GM06990 (cell line): ENCODE measurements at regions not wholly inside any gene's neighbourhood (a gene's known extent, or its start where the extent isn't known, plus 50 kb on each side); places are given as distances from the start of the nearest gene placed in this dataset.

ENCODE experiments used
- DNase-seq: peaks from one replicate; pipeline ENCODE4 v3.0.0-alpha.2; 2011; ENCODE audit not compliant: insufficient read length; ENCODE audit errors: extremely low read depth
- H3K27me3 ChIP-seq: replicated peaks from 2 replicates; pipeline ENCODE4 v1.6.0; 2011; ENCODE audit warnings: low read length; ENCODE audit not compliant: control insufficient read depth, insufficient read depth
- H3K36me3 ChIP-seq: 2 replicates; pipeline ENCODE4 v1.5.1; 2011; ENCODE audit warnings: low read length; ENCODE audit not compliant: control insufficient read depth, insufficient read depth
- H3K4me3 ChIP-seq: replicated peaks from 2 replicates; pipeline ENCODE4 v1.5.1; 2011; ENCODE audit warnings: low read depth, mild to moderate bottlenecking, control low read depth, low read length
- CTCF ChIP-seq: IDR thresholded peaks from 2 replicates; pipeline ENCODE4 v1.5.1; 2011; ENCODE audit warnings: low read length, control low read depth, mild to moderate bottlenecking, inconsistent platforms; ENCODE audit not compliant: insufficient read depth, poor library complexity, severe bottlenecking

DNA sequence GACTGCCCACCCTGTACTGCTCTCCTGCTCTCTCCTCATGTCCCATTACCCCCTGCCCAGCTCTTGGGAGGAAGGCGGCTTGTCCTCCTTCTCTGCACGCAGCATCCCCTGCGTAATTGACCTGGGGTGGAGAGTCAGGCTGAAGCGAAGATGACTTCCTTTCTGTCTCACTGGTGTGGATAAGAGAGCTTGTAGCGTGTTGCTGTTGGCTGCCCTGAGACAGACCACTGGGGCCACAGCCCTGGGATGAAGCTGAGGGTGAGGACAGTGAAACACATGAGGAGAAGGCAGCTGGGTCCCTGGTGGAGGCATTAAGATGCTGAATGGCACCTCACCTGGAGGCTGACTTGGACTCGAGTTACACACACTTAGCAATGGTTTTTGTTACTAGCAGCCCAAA, 310.3 kb upstream of the ZNF32 start:
- DNase-seq = no peak
- Histone ChIP-seq H3K27me3 (no peaks in the 10 kb centered on the region; the same call in 1 of the 2 replicates), H3K4me3 (no peak overlapping the region), H3K36me3 (no peaks in the 10 kb centered on the region)
- no peak for TF ChIP-seq CTCF

DNA sequence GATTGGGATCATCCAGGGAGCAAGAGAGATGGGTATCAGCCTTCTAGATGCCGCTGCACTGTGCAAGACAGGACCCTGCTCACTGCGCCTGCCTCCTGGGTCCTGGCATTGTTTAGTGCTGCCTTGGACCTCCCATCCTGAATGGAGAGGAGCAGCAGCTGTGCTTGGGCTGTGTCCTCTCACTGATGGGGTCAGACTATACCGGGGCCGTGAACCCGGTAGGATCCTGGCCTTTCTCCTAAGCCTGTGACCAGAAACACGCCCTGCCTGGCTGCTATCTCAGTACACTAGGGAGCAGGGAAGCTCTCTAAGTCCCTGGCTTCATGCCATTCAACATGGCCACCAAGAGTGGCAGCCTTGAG, 309.4 kb upstream of the ZNF32 start:
- no peak overlapping the region for H3K4me3 ChIP-seq
- TF ChIP-seq CTCF = no peak
- no peaks in the 10 kb centered on the region for H3K36me3 ChIP-seq
- DNase-seq = no peak
- no peaks in the 10 kb centered on the region; the same call in 1 of the 2 replicates for H3K27me3 ChIP-seq

GRCh38 chr10:43957267-43958070, 308.8 kb upstream of the ZNF32 start:
- H3K27me3 ChIP-seq = no peaks in the 10 kb centered on the region; the same call in 1 of the 2 replicates
- TF ChIP-seq CTCF = no peak
- no peak for DNase-seq
- H3K4me3 ChIP-seq = no peak overlapping the region
- no peaks in the 10 kb centered on the region for H3K36me3 ChIP-seq

GRCh38 chr10:43955978-43956377, 307.3 kb upstream of the ZNF32 start:
- no peak for DNase-seq
- Histone ChIP-seq H3K4me3 (no peak overlapping the region), H3K27me3 (no peaks in the 10 kb centered on the region; the same call in 1 of the 2 replicates), H3K36me3 (no peaks in the 10 kb centered on the region)
- TF ChIP-seq CTCF = no peak

DNA sequence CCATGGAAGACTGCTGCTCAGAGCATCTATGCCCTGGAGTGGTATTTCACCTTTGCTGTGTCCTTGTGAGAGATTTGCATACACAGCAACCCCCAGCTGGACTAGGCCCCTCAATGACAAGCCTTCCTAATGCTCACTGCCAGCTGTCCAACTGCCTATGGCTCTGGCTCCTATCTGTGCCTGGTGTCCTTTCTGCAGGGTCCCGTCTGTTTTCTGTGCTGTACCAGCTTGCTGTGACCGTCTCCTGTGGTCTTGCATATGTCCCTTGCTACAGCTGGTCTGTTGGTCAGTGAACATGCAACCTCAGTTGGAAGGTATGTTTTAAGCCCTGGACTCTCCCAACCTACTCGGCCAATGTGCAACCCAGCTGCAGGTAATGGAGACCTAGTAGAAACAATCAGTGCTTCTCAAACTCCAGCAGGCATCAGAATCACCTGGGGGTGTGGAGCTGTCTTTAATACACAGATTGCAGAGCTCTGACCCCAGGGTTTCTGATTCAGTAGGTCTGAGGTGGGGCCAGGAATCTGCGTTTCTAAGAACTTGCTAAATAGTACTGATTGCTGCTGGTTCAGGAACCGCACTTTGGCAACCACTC, 306.4 kb upstream of the ZNF32 start:
- H3K36me3 ChIP-seq = no peaks in the 10 kb centered on the region
- H3K4me3 ChIP-seq = no peak overlapping the region
- H3K27me3 ChIP-seq = no peaks in the 10 kb centered on the region; the same call in 1 of the 2 replicates
- no peak for DNase-seq
- no peak for TF ChIP-seq CTCF
